Panc1 (cell line): ENCODE measurements at regions not wholly inside any gene's neighbourhood (a gene's known extent, or its start where the extent isn't known, plus 50 kb on each side); places are given as distances from the start of the nearest gene placed in this dataset.

Source experiments
- ATAC-seq: fragments of 200-7000 bp; cut with Tn5 transposase; 2 replicates; pipeline ENCODE4 v1.9.1; 2020; ENCODE audit warnings: mild to moderate bottlenecking, moderate library complexity
- BruUV-seq: library from RNA; stranded (reverse); fragments of 400-500 nt; replicated peaks from 2 replicates; lab custom pipeline; 2021; lab: Mats Ljungman, UMichigan
- CTCF ChIA-PET: fragments of 300-600 bp; sonication (Branson Sonifier 250); formaldehyde crosslinking; loops from one replicate; lab custom pipeline; 2022; ENCODE audit warnings: antibody characterized with exemption; lab: Charles Lee
- POLR2A ChIA-PET: fragments of 300-600 bp; sonication (Branson Sonifier 250); formaldehyde crosslinking; loops from one replicate; lab custom pipeline; 2022; ENCODE audit warnings: antibody characterized with exemption; lab: Charles Lee
- DNase-seq: peaks from one replicate; pipeline ENCODE4 v3.0.0-alpha.2; 2010; ENCODE audit warnings: low read depth, low spot score
- H3K27ac ChIP-seq: 2 replicates; pipeline ENCODE4 v1.5.1; 2011; ENCODE audit warnings: mild to moderate bottlenecking, low read length, inconsistent platforms
- H3K27me3 ChIP-seq: fragments of 200-500 bp; sonication (Bioruptor generic); 2 replicates; pipeline ENCODE4 v1.6.0; 2014; ENCODE audit warnings: low read length, inconsistent platforms; ENCODE audit not compliant: control insufficient read depth, insufficient read depth
- H3K36me3 ChIP-seq: fragments of 200-500 bp; sonication (Bioruptor generic); 2 replicates; pipeline ENCODE4 v1.5.1; 2014; ENCODE audit warnings: inconsistent platforms, mild to moderate bottlenecking, low read length, moderate library complexity; ENCODE audit not compliant: control insufficient read depth, insufficient read depth
- H3K4me1 ChIP-seq: 2 replicates; pipeline ENCODE4 v1.5.1; 2011; ENCODE audit warnings: inconsistent platforms, mild to moderate bottlenecking, low read length, moderate library complexity; ENCODE audit not compliant: control insufficient read depth, insufficient read depth
- H3K4me3 ChIP-seq, 2 experiments: 2 replicates each; pipeline ENCODE4 v1.5.1; 2011 to 2012; ENCODE audit warnings: low read depth in 2 of 2, low read length in 2 of 2, mild to moderate bottlenecking in 2 of 2, inconsistent platforms in 1 of 2, moderate library complexity in 1 of 2
- H3K9me3 ChIP-seq: fragments of 200-500 bp; sonication (Bioruptor generic); 2 replicates; pipeline ENCODE4 v1.5.1; 2014; ENCODE audit warnings: low read depth, mild to moderate bottlenecking, inconsistent platforms, low read length, moderate library complexity; ENCODE audit not compliant: control insufficient read depth, insufficient read depth
- POLR2AphosphoS5 ChIP-seq: IDR thresholded peaks from 2 replicates; pipeline ENCODE4 v1.6.1; 2012; ENCODE audit warnings: mild to moderate bottlenecking, low read depth, low read length, moderate library complexity
- SIN3A ChIP-seq: IDR thresholded peaks from 2 replicates; pipeline ENCODE4 v1.6.1; 2012; ENCODE audit warnings: low read depth, mild to moderate bottlenecking, low read length, moderate library complexity, borderline replicate concordance; ENCODE audit not compliant: insufficient read depth
- TCF7L2 ChIP-seq: IDR thresholded peaks from 2 replicates; pipeline ENCODE4 v1.6.1; 2011; ENCODE audit warnings: mild to moderate bottlenecking, low read depth, low read length, inconsistent platforms
- in situ Hi-C: cut with HindIII; loops from 2 replicates; pipeline ENCODE4 v1.10.0; 2016; ENCODE audit warnings: low sequenced_read_pairs, low pct_unique_long_range_greater_than_20kb
- intact Hi-C: fragments of 100-400 bp; cut with micrococcal nuclease; formaldehyde crosslinking; loops from one replicate; pipeline ENCODE4 v1.10.0; 2022; ENCODE audit not compliant: unreplicated experiment
- TF ChIP-seq, protein P1 (sequence below), 2 experiments: IDR thresholded peaks; 2 replicates each; pipeline ENCODE4 v1.6.1; 2011 to 2012; ENCODE audit warnings: low read depth in 2 of 2, control low read depth in 1 of 2, low read length in 1 of 2, mild to moderate bottlenecking in 1 of 2, moderate library complexity in 1 of 2; ENCODE audit not compliant: insufficient read depth in 1 of 2
- TF ChIP-seq, protein P2 (sequence below): fragments of 450-650 bp; IDR thresholded peaks from 2 replicates; pipeline ENCODE4 v1.5.1; 2017; ENCODE audit warnings: mild to moderate bottlenecking

DNA sequence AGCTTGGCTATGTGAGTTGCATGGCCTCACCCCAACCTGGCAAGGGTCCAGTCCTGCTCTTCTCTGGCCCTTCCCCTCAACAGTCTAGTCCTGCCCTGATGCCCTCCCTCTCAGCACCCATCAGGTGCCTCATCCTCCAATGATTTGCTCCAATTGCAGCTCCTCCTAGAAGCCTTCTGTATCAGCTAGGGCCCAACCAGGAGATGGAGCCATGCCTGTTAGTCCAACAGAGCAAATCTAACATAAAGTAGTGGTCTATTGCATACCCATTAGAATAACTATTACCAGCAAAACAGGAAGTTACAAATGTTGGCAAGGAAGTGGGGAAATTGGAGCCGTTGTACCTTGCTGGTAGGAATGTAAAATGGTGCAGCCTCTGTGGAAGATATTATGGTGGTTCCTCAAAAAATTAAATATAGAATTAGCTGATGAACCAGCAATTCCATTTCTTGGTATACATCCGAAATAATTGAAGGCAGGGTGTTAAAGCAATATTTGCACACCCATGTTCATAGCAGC lies 163.5 kb downstream of the VRK1 start:
- intact Hi-C loops (no loop called here), in situ Hi-C loops (no loop called here)
- ATAC-seq (no peak), DNase-seq (no peak)
- TF ChIP-seq TCF7L2, result no peak
- no peak for TF ChIP-seq SIN3A
- no peak for TF ChIP-seq POLR2AphosphoS5
- TF ChIP-seq, protein P1, sequence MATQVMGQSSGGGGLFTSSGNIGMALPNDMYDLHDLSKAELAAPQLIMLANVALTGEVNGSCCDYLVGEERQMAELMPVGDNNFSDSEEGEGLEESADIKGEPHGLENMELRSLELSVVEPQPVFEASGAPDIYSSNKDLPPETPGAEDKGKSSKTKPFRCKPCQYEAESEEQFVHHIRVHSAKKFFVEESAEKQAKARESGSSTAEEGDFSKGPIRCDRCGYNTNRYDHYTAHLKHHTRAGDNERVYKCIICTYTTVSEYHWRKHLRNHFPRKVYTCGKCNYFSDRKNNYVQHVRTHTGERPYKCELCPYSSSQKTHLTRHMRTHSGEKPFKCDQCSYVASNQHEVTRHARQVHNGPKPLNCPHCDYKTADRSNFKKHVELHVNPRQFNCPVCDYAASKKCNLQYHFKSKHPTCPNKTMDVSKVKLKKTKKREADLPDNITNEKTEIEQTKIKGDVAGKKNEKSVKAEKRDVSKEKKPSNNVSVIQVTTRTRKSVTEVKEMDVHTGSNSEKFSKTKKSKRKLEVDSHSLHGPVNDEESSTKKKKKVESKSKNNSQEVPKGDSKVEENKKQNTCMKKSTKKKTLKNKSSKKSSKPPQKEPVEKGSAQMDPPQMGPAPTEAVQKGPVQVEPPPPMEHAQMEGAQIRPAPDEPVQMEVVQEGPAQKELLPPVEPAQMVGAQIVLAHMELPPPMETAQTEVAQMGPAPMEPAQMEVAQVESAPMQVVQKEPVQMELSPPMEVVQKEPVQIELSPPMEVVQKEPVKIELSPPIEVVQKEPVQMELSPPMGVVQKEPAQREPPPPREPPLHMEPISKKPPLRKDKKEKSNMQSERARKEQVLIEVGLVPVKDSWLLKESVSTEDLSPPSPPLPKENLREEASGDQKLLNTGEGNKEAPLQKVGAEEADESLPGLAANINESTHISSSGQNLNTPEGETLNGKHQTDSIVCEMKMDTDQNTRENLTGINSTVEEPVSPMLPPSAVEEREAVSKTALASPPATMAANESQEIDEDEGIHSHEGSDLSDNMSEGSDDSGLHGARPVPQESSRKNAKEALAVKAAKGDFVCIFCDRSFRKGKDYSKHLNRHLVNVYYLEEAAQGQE (IDR thresholded peaks at IDR 0.05; ENCODE audit: insufficient read depth in 1 of 2, low read depth in 2 of 2, low read length in 1 of 2), result no peak
- TF ChIP-seq, protein P2, sequence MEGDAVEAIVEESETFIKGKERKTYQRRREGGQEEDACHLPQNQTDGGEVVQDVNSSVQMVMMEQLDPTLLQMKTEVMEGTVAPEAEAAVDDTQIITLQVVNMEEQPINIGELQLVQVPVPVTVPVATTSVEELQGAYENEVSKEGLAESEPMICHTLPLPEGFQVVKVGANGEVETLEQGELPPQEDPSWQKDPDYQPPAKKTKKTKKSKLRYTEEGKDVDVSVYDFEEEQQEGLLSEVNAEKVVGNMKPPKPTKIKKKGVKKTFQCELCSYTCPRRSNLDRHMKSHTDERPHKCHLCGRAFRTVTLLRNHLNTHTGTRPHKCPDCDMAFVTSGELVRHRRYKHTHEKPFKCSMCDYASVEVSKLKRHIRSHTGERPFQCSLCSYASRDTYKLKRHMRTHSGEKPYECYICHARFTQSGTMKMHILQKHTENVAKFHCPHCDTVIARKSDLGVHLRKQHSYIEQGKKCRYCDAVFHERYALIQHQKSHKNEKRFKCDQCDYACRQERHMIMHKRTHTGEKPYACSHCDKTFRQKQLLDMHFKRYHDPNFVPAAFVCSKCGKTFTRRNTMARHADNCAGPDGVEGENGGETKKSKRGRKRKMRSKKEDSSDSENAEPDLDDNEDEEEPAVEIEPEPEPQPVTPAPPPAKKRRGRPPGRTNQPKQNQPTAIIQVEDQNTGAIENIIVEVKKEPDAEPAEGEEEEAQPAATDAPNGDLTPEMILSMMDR, result no peak
- CTCF ChIA-PET, result no interaction called here
- no peaks in the 10 kb centered on the region for H3K9me3 ChIP-seq
- H3K27ac ChIP-seq, result no peak overlapping the region
- POLR2A ChIA-PET, result no interaction called here
- no peak overlapping the region for H3K4me3 ChIP-seq
- no TSS peak for BruUV-seq
- H3K27me3 ChIP-seq, result no peaks in the 10 kb centered on the region
- H3K4me1 ChIP-seq, result no peaks in the 10 kb centered on the region
- H3K36me3 ChIP-seq, result no peaks in the 10 kb centered on the region

DNA sequence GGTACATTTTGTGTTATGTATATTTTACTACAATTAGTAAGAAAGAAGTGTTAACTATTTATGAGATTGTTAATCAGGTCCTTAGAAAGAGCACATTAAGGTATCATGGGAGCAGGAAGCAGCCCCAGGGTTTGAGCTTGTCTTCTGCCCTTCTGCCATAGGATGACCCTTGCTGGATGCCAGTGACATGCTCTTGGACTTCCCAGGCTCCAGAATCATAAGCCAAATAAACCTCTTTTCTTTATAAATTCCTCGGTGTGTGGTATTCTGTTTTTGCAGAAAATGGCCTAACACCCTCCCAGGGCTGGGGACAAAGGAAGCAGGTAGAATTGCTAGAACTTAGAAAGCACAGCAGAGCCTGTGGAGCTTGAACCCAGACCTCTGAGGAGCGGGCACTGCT lies 164.7 kb downstream of the VRK1 start:
- DNase-seq, result no peak
- H3K27ac ChIP-seq, result no peak overlapping the region
- intact Hi-C loops, result no loop called here
- H3K9me3 ChIP-seq, result no peaks in the 10 kb centered on the region
- H3K4me1 ChIP-seq, result no peaks in the 10 kb centered on the region
- H3K36me3 ChIP-seq, result no peaks in the 10 kb centered on the region
- CTCF ChIA-PET, result interaction anchor here (0.6 kb wide), 1 partner anchor 313 kb away, joined by 3 read pairs; no protein-coding TSS in a partner anchor
- TF ChIP-seq TCF7L2 (no peak), SIN3A (no peak), POLR2AphosphoS5 (no peak)
- TF ChIP-seq, protein P2, result no peak
- TF ChIP-seq, protein P1 (IDR thresholded peaks at IDR 0.05; ENCODE audit: insufficient read depth in 1 of 2, low read depth in 2 of 2, low read length in 1 of 2), result no peak
- in situ Hi-C loops, result no loop called here
- H3K27me3 ChIP-seq, result no peaks in the 10 kb centered on the region
- ATAC-seq, result no peak
- BruUV-seq, result no TSS peak
- no peak overlapping the region for H3K4me3 ChIP-seq
- POLR2A ChIA-PET, result no interaction called here
